ENCODE measurements at regions not wholly inside any gene's neighbourhood (a gene's known extent, or its start where the extent isn't known, plus 50 kb on each side); places are given as distances from the start of the nearest gene placed in this dataset.

DNA sequence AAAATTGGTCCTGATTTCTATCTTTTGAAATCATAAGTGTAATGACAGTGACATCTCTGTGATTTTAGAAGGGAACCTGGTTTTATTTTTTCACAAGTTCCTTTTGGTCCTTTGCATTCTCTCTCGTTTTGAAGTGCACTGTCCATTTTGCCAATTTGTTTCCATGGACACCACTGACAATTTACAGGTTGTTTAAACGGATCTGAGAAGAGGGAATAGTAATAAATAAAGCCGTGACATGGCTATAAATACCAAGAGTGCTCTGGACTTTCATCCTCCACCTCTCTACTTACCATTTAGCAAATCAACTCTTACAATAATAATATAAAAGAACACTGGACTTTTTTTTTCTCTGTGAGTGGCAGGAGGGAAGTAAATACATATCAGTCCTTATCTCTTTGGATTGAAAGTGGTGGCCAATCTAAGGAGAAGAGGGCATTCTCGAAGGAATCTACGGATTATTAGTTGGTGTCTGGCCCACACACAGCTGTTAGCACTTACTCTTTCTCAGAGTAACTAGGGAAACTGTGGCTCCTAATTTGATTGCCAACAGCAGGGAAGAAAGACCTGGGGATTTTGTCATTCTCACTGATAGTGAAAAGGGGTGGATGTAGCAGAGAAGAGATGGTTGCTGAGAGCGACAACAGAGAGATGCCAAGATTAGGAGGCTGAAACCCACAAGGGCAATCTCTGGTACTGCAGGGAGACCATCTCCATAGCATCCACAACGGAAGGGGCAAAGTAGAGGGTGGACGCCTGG lies 108.7 kb upstream of the FSHR start:
- intact Hi-C loops (cut with DNase I; ENCODE audit: low total_unique reads), result no loop called here

DNA sequence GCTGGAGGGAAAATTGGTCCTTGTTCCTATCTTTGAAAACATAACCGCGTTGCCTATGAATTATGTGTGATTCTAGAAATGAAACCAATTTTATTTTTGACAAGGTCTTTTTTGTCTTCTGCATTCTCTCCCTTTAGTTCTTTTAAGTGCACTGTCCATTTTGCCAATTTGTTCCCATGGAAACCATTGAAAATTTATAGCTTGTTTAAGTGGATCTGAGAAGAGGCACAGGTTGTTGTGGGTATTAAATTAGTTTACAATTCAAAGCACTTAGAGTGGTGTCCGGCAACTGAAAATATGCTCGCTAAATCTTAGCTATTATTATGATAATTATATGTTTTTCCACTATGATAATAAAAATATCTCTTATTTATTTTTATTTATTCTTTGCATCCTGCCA lies 107.5 kb upstream of the FSHR start:
- WGBS, 2 donors, result 81 to 87% methylated on average over 4 of the region's 4 CpGs
- no peak for DNase-seq (ENCODE audit: low spot score in 2 of 2)
- H3K4me3 ChIP-seq (ENCODE audit: low read depth, poor library complexity, severe bottlenecking), result no peak overlapping the region
- TF ChIP-seq POLR2A (IDR thresholded peaks at IDR 0.05), result no peak
- TF ChIP-seq, protein P1, sequence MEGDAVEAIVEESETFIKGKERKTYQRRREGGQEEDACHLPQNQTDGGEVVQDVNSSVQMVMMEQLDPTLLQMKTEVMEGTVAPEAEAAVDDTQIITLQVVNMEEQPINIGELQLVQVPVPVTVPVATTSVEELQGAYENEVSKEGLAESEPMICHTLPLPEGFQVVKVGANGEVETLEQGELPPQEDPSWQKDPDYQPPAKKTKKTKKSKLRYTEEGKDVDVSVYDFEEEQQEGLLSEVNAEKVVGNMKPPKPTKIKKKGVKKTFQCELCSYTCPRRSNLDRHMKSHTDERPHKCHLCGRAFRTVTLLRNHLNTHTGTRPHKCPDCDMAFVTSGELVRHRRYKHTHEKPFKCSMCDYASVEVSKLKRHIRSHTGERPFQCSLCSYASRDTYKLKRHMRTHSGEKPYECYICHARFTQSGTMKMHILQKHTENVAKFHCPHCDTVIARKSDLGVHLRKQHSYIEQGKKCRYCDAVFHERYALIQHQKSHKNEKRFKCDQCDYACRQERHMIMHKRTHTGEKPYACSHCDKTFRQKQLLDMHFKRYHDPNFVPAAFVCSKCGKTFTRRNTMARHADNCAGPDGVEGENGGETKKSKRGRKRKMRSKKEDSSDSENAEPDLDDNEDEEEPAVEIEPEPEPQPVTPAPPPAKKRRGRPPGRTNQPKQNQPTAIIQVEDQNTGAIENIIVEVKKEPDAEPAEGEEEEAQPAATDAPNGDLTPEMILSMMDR (IDR thresholded peaks at IDR 0.05), result no peak
- intact Hi-C loops (cut with DNase I; ENCODE audit: low total_unique reads), result no loop called here

More for the DNA sequence above, 108.7 kb upstream of the FSHR start:
- WGBS, 2 donors, result 62 to 76% methylated on average over 8 of the region's 8 CpGs
- DNase-seq (ENCODE audit: low spot score in 2 of 2), result no peak
- H3K4me3 ChIP-seq (ENCODE audit: low read depth, poor library complexity, severe bottlenecking), result no peak overlapping the region
- no peak for TF ChIP-seq POLR2A (IDR thresholded peaks at IDR 0.05)
- TF ChIP-seq, protein P1 (IDR thresholded peaks at IDR 0.05), result no peak

DNA sequence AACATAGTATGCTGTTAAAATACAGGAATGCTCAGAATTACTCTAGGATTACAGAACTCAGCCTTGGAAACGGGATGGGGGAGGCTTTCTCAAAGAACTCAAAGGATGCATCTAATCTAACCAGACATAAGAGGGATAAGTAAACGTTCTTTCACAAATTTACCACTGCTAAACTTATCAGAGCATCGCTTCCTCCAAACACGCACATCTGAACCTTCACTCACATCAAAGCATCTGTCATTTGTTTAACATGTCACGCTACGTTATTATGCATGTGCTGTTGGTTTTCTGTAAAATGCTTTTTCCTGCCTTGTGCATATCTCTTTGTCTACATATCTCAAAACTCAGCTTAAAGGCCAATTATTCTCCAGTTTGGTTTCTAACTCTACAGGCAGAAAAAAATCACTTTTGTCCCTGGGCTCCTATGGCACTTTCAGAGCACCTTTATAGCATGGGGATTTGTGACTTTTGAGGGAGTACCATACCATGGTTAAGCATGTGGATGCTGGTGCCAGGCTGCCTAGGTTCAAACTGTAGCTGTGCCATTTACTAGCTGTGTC lies 106.7 kb upstream of the FSHR start:
- no peak for DNase-seq (ENCODE audit: low spot score in 2 of 2)
- TF ChIP-seq, protein P1 (IDR thresholded peaks at IDR 0.05), result no peak
- no peak for TF ChIP-seq POLR2A (IDR thresholded peaks at IDR 0.05)
- WGBS, 2 donors, result 56 to 60% methylated on average over 6 of the region's 6 CpGs
- H3K4me3 ChIP-seq (ENCODE audit: low read depth, poor library complexity, severe bottlenecking), result no peak overlapping the region
- intact Hi-C loops (cut with DNase I; ENCODE audit: low total_unique reads), result no loop called here

DNA sequence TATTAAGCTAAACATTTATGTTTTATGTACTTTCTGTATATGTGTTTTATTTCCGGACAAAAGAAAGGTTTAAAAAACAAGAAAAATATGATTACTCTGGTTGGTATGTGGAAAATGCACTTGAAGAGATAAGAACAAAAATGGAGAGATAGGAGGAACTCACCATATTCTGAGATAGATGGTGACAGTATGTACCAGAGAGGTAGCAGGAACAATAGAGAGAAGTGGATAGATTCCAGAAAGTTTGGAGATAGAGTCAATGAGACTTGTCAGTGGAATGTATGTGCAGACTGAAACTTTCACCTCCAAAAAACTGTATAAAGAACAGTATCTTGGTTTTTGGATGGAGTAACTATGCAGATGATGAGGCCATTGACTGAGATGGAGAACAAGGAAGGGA lies 105.6 kb upstream of the FSHR start:
- 91% methylated on average over 1 of the region's 1 CpG for WGBS, 2 donors
- H3K4me3 ChIP-seq (ENCODE audit: low read depth, poor library complexity, severe bottlenecking), result no peak overlapping the region
- intact Hi-C loops (cut with DNase I; ENCODE audit: low total_unique reads), result no loop called here
- TF ChIP-seq, protein P1 (IDR thresholded peaks at IDR 0.05), result no peak
- no peak for TF ChIP-seq POLR2A (IDR thresholded peaks at IDR 0.05)
- no peak for DNase-seq (ENCODE audit: low spot score in 2 of 2)

DNA sequence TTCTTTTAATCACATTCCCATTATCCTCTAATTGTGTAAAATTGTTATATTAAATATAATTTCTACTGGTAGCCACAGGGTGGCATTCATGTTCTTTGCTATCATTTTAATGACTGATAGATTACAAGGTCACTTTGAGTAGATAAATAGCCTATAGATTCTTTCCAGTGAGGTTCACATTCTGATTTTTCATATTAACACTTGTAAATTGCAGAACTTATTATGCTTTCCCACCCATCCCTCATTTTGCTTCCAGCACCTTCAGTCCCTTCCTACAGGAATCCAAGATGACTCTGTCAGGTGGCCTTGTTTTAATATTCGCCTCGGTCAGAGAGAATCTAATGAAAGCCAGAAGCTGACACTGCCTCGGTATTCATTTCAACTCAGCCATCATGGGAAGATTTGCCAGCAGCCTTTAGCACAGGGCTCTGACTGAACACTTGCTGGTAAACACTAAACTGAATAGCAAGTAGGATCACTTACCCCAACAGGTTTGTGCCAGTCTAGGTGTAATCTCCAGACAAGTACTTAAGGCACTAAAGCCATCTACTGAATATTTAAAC lies 101.2 kb upstream of the FSHR start:
- no peak for DNase-seq (ENCODE audit: low spot score in 2 of 2)
- no peak overlapping the region for H3K4me3 ChIP-seq (ENCODE audit: low read depth, poor library complexity, severe bottlenecking)
- WGBS, 2 donors, result 21 to 26% methylated on average over 3 of the region's 3 CpGs
- intact Hi-C loops (cut with DNase I; ENCODE audit: low total_unique reads), result no loop called here
- TF ChIP-seq, protein P1 (IDR thresholded peaks at IDR 0.05), result no peak
- no peak for TF ChIP-seq POLR2A (IDR thresholded peaks at IDR 0.05)
